Stimulated activated CD4-positive, alpha-beta T cell treated with anti-CD3 and anti-CD28 coated beads, TNF-alpha, amount 100 ng/mL, for 24 hours (primary cell): ENCODE measurements at regions not wholly inside any gene's neighbourhood (a gene's known extent, or its start where the extent isn't known, plus 50 kb on each side); places are given as distances from the start of the nearest gene placed in this dataset.
"Not testable (repeated sequence)": the region's sequence is repeated elsewhere in the genome, so short reads cannot be mapped to it uniquely, and the experiment has no call there.

Source experiments
- DNase-seq, 3 experiments: peaks; one replicate each; pipeline ENCODE4 v3.0.0-alpha.2; 2020; ENCODE audit warnings: low read depth in 3 of 3

- DNase-seq: no peak
These were observed 200.7 kb downstream of the IPMK start for GRCh38 chr10:58066979-58067378.

- DNase-seq: no peak
These were observed 201.6 kb downstream of the IPMK start for GRCh38 chr10:58066126-58066525.

GRCh38 chr10:58065529-58065815 lies 202.2 kb downstream of the IPMK start:
- no peak for DNase-seq

GRCh38 chr10:58064714-58065528 lies 202.8 kb downstream of the IPMK start:
- no peak for DNase-seq

GRCh38 chr10:58063861-58064480 lies 203.7 kb downstream of the IPMK start:
- no peak for DNase-seq

GRCh38 chr10:58058683-58059082 lies 209.0 kb downstream of the IPMK start:
- not testable (repeated sequence) for DNase-seq

GRCh38 chr10:58054881-58055280 lies 212.8 kb downstream of the IPMK start:
- no peak for DNase-seq

- no peak for DNase-seq
These were observed 214.9 kb downstream of the IPMK start for GRCh38 chr10:58052772-58053171.

- no peak for DNase-seq
These were observed 217.1 kb downstream of the IPMK start for GRCh38 chr10:58050575-58050974.

- no peak for DNase-seq
These were observed 218.8 kb downstream of the IPMK start for GRCh38 chr10:58048936-58049335.

- no peak for DNase-seq
These were observed 223.6 kb downstream of the IPMK start for GRCh38 chr10:58044072-58044471.

- no peak for DNase-seq
These were observed 225.8 kb downstream of the IPMK start for GRCh38 chr10:58041901-58042300.

- DNase-seq: no peak
These were observed 237.5 kb downstream of the IPMK start for GRCh38 chr10:58030208-58030607.

- DNase-seq: no peak
These were observed 238.9 kb downstream of the IPMK start for GRCh38 chr10:58028597-58029366.

- DNase-seq: no peak
These were observed 240.3 kb downstream of the IPMK start for GRCh38 chr10:58027426-58027825.

GRCh38 chr10:58026036-58026435 lies 241.7 kb downstream of the IPMK start:
- no peak for DNase-seq

- no peak for DNase-seq
These were observed 244.2 kb downstream of the IPMK start for GRCh38 chr10:58023341-58024073.

GRCh38 chr10:58019863-58020537 lies 247.7 kb downstream of the IPMK start:
- DNase-seq: no peak

GRCh38 chr10:58017719-58018367 lies 249.9 kb downstream of the IPMK start:
- no peak for DNase-seq

- DNase-seq: no peak
These were observed 251.1 kb downstream of the IPMK start for GRCh38 chr10:58016614-58017013.

GRCh38 chr10:58014436-58014835 lies 253.3 kb downstream of the IPMK start:
- DNase-seq: no peak
